ENCODE measurements at regions not wholly inside any gene's neighbourhood (a gene's known extent, or its start where the extent isn't known, plus 50 kb on each side); places are given as distances from the start of the nearest gene placed in this dataset.
"Not testable (repeated sequence)": the region's sequence is repeated elsewhere in the genome, so short reads cannot be mapped to it uniquely, and the experiment has no call there.

- DNase-seq = no peak
These were observed 250.8 kb downstream of the DLL1 start for GRCh38 chr6:170040115-170040500.

- no peak for DNase-seq
These were observed 251.4 kb downstream of the DLL1 start for GRCh38 chr6:170039156-170040114.

GRCh38 chr6:170038708-170039107, 252.2 kb downstream of the DLL1 start:
- DNase-seq = no peak

GRCh38 chr6:170038251-170038650, 252.6 kb downstream of the DLL1 start:
- no peak for DNase-seq

GRCh38 chr6:170037541-170038250, 253.2 kb downstream of the DLL1 start:
- DNase-seq = no peak

- no peak for DNase-seq
These were observed 254.0 kb downstream of the DLL1 start for GRCh38 chr6:170036916-170037315.

GRCh38 chr6:170036367-170036766, 254.5 kb downstream of the DLL1 start:
- not testable (repeated sequence) for DNase-seq

GRCh38 chr6:170035901-170036304, 255.0 kb downstream of the DLL1 start:
- DNase-seq = no peak

GRCh38 chr6:170035044-170035443, 255.8 kb downstream of the DLL1 start:
- no peak for DNase-seq

GRCh38 chr6:170034294-170034693, 256.6 kb downstream of the DLL1 start:
- no peak for DNase-seq

- no peak for DNase-seq
These were observed 257.2 kb downstream of the DLL1 start for GRCh38 chr6:170033666-170034065.

- DNase-seq = no peak
These were observed 258.1 kb downstream of the DLL1 start for GRCh38 chr6:170032706-170033309.

- no peak for DNase-seq
These were observed 258.7 kb downstream of the DLL1 start for GRCh38 chr6:170032197-170032596.

- DNase-seq = no peak
These were observed 259.2 kb downstream of the DLL1 start for GRCh38 chr6:170031684-170032121.

- no peak for DNase-seq
These were observed 259.9 kb downstream of the DLL1 start for GRCh38 chr6:170030821-170031471.

GRCh38 chr6:170030284-170030815, 260.5 kb downstream of the DLL1 start:
- no peak for DNase-seq

- no peak for DNase-seq
These were observed 261.2 kb downstream of the DLL1 start for GRCh38 chr6:170029416-170030283.

GRCh38 chr6:170028629-170029345, 262.1 kb downstream of the DLL1 start:
- DNase-seq = no peak

- DNase-seq = no peak
These were observed 263.2 kb downstream of the DLL1 start for GRCh38 chr6:170027647-170028043.

GRCh38 chr6:170026751-170027646, 263.9 kb downstream of the DLL1 start:
- peak; percentile 7 for DNase-seq
